Smooth muscle cell (in vitro differentiated cells): ENCODE measurements at regions not wholly inside any gene's neighbourhood (a gene's known extent, or its start where the extent isn't known, plus 50 kb on each side); places are given as distances from the start of the nearest gene placed in this dataset.

Source experiments
- DNase-seq: peaks from one replicate; lab custom pipeline; 2025; ENCODE audit not compliant: unreplicated experiment; lab: John Stamatoyannopoulos, UW
- H2AFZ ChIP-seq: fragments of 200-600 bp; sonication (generic); 2 replicates; pipeline ENCODE4 v1.6.0; 2016; ENCODE audit warnings: antibody characterized with exemption, low read depth, mild to moderate bottlenecking
- H3F3A ChIP-seq: fragments of 200-600 bp; sonication (generic); 2 replicates; pipeline ENCODE4 v1.6.0; 2017; ENCODE audit warnings: antibody characterized with exemption, low read depth
- H3K27ac ChIP-seq: fragments of 200-600 bp; sonication (generic); 2 replicates; pipeline ENCODE4 v1.5.1; 2016; ENCODE audit warnings: low read depth, mild to moderate bottlenecking
- H3K27me3 ChIP-seq: fragments of 200-600 bp; sonication (generic); 2 replicates; pipeline ENCODE4 v1.6.1; 2016; ENCODE audit warnings: low read depth, mild to moderate bottlenecking
- H3K36me3 ChIP-seq: fragments of 200-600 bp; sonication (generic); 2 replicates; pipeline ENCODE4 v1.5.1; 2016; ENCODE audit warnings: low read depth
- H3K4me1 ChIP-seq: fragments of 200-600 bp; sonication (generic); 2 replicates; pipeline ENCODE4 v1.5.1; 2016; ENCODE audit warnings: low read depth
- H3K4me2 ChIP-seq: fragments of 200-600 bp; sonication (generic); 2 replicates; pipeline ENCODE4 v1.6.0; 2016; ENCODE audit warnings: mild to moderate bottlenecking
- H3K4me3 ChIP-seq: fragments of 200-600 bp; sonication (generic); 2 replicates; pipeline ENCODE4 v1.5.1; 2016; ENCODE audit warnings: mild to moderate bottlenecking
- H3K79me2 ChIP-seq: fragments of 200-600 bp; sonication (generic); 2 replicates; pipeline ENCODE4 v1.6.0; 2016; ENCODE audit warnings: low read depth, mild to moderate bottlenecking
- H3K9ac ChIP-seq: fragments of 200-600 bp; sonication (generic); 2 replicates; pipeline ENCODE4 v1.6.0; 2016; ENCODE audit warnings: low read depth
- H3K9me3 ChIP-seq: fragments of 200-600 bp; sonication (generic); replicated peaks from 2 replicates; pipeline ENCODE4 v1.5.1; 2016; ENCODE audit warnings: low read depth
- H4K20me1 ChIP-seq: fragments of 200-600 bp; sonication (generic); 2 replicates; pipeline ENCODE4 v1.6.0; 2016; ENCODE audit warnings: low read depth
- CTCF ChIP-seq: fragments of 200-600 bp; sonication (generic); IDR thresholded peaks from 2 replicates; pipeline ENCODE4 v1.5.1; 2017; ENCODE audit warnings: borderline replicate concordance, mild to moderate bottlenecking, antibody characterized with exemption; ENCODE audit not compliant: insufficient read depth, poor library complexity, severe bottlenecking
- WGBS: methylation state at CpG from one replicate; pipeline ENCODE4 v1.1.7; 2016; ENCODE audit warnings: low lambda C conversion rate; 5-methylcytosine and 5-hydroxymethylcytosine counted together

GRCh38 chr3:117572786-117573185, 863.2 kb downstream of the TUSC7 start:
- Histone ChIP-seq H3K27me3 (no peaks in the 10 kb centered on the region), H3K9me3 (no peaks in the 10 kb centered on the region), H3F3A (no peaks in the 10 kb centered on the region), H3K4me2 (no peak overlapping the region), H3K4me1 (no peaks in the 10 kb centered on the region), H3K9ac (no peak overlapping the region), H3K27ac (no peak overlapping the region), H3K36me3 (no peaks in the 10 kb centered on the region), H4K20me1 (no peaks in the 10 kb centered on the region), H2AFZ (no peak overlapping the region), H3K79me2 (no peaks in the 10 kb centered on the region), H3K4me3 (no peak overlapping the region)
- 90% methylated on average over 1 of the region's 1 CpG for WGBS
- DNase-seq, result no peak
- no peak for TF ChIP-seq CTCF

DNA sequence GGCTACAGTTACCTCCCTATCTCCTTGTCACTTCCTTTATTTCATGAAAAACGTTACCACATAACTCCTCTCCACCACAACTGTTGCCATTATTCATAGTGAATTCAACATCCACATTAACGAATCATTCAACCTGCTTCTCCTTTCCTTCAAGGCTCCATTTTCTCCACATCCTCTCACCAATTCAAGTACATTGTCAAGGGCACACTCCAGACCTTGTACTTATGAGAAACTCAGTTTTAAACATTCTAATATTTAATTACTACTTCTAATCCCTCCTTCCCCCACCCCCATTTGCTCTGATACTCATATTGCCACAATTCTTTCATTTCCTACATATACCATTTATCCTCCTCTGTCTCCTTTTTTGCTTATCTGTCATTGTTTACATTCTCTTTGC, 871.2 kb downstream of the TUSC7 start:
- Histone ChIP-seq H3K79me2 (no peaks in the 10 kb centered on the region), H3K9me3 (no peaks in the 10 kb centered on the region), H3K27me3 (no peaks in the 10 kb centered on the region), H3F3A (no peaks in the 10 kb centered on the region), H3K9ac (no peak overlapping the region), H3K27ac (no peak overlapping the region), H4K20me1 (no peaks in the 10 kb centered on the region), H3K36me3 (no peaks in the 10 kb centered on the region), H3K4me2 (no peak overlapping the region), H3K4me1 (no peaks in the 10 kb centered on the region), H3K4me3 (no peak overlapping the region), H2AFZ (no peak overlapping the region)
- WGBS, result 75% methylated on average over 2 of the region's 2 CpGs
- DNase-seq, result no peak
- no peak for TF ChIP-seq CTCF

DNA sequence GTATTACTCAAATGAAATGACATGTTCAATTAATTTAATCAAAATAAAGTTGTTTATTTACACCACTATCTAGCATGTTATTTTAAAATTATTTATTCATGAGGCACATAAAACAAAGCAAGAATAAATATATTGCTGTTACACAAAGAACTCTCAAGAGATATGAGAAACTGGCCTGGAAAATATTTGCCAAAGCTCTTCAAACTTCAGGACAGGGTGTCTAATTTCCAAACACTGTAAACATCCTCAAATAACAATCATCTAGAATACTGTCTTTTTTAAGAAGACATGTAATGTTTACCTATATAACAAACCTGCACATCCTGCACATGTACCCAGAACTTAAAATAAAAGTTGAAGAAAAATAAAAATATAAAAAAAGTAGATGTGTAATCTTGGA, 876.6 kb downstream of the TUSC7 start:
- Histone ChIP-seq H3K9me3 (no peaks in the 10 kb centered on the region), H3K4me1 (peaks cover 30% of the 10 kb centered on the region), H3K36me3 (no peaks in the 10 kb centered on the region), H3K27me3 (no peaks in the 10 kb centered on the region), H3K4me2 (no peak overlapping the region), H3K9ac (no peak overlapping the region), H2AFZ (no peak overlapping the region), H3K79me2 (no peaks in the 10 kb centered on the region), H3F3A (peaks cover 5% of the 10 kb centered on the region), H3K4me3 (no peak overlapping the region), H3K27ac (no peak overlapping the region), H4K20me1 (no peaks in the 10 kb centered on the region)
- DNase-seq, result no peak
- TF ChIP-seq CTCF, result no peak

DNA sequence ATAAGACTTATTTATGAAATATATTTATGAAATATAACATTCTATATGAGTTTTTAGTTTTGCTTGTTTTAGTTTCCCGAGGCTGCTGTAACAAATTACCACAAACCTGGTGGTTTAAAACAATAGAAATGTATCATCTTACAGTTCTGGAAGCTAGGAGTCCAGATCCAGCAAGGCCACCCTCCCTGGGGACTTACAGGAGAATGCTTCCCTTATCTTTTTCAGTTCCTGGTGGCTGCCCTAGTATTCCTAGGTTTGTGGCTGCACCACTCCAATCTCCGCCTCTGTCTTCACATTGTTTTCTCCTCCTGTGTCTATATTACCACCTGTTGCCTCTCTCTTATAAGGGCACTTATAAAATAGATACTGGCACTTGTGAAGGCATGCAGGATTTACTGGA, 877.8 kb downstream of the TUSC7 start:
- H3K4me3 ChIP-seq, result no peak overlapping the region
- no peaks in the 10 kb centered on the region for H4K20me1 ChIP-seq
- H3K79me2 ChIP-seq, result no peaks in the 10 kb centered on the region
- peaks cover 5% of the 10 kb centered on the region for H3F3A ChIP-seq
- H3K4me2 ChIP-seq, result no peak overlapping the region
- H3K36me3 ChIP-seq, result no peaks in the 10 kb centered on the region
- 95% methylated on average over 2 of the region's 2 CpGs for WGBS
- H3K27ac ChIP-seq, result no peak overlapping the region
- no peak for TF ChIP-seq CTCF
- no peaks in the 10 kb centered on the region for H3K27me3 ChIP-seq
- peaks cover 30% of the 10 kb centered on the region for H3K4me1 ChIP-seq
- DNase-seq, result no peak
- H3K9ac ChIP-seq, result no peak overlapping the region
- no peaks in the 10 kb centered on the region for H3K9me3 ChIP-seq
- H2AFZ ChIP-seq, result no peak overlapping the region
